ENCODE measurements at regions not wholly inside any gene's neighbourhood (a gene's known extent, or its start where the extent isn't known, plus 50 kb on each side); places are given as distances from the start of the nearest gene placed in this dataset.

DNA sequence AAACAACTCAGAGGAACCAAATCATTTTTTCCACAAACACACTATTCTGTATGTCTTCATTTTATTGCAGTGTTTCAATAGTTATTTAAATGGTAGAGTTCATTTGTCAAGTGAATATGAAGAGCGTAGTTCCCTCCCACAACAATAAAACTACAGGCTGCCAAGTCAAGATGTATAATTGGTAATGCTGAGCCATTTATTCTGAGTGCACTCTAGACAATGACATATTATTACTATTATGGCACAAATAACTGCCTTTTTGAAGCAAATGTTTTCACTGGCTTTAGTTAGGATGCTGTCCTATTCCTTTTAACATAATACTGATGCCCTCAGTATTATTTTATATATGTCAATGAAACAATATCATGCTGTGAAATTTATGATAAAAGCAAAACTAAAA is 102.7 kb upstream of the PCDH15 start:
- TF ChIP-seq, protein P1, sequence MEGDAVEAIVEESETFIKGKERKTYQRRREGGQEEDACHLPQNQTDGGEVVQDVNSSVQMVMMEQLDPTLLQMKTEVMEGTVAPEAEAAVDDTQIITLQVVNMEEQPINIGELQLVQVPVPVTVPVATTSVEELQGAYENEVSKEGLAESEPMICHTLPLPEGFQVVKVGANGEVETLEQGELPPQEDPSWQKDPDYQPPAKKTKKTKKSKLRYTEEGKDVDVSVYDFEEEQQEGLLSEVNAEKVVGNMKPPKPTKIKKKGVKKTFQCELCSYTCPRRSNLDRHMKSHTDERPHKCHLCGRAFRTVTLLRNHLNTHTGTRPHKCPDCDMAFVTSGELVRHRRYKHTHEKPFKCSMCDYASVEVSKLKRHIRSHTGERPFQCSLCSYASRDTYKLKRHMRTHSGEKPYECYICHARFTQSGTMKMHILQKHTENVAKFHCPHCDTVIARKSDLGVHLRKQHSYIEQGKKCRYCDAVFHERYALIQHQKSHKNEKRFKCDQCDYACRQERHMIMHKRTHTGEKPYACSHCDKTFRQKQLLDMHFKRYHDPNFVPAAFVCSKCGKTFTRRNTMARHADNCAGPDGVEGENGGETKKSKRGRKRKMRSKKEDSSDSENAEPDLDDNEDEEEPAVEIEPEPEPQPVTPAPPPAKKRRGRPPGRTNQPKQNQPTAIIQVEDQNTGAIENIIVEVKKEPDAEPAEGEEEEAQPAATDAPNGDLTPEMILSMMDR (conservative IDR thresholded peaks at IDR 0.05; ENCODE audit: control insufficient read depth, insufficient read depth, low read depth, low read length), result no peak
- no peak for DNase-seq (ENCODE audit: low read depth)
- H3K4me3 ChIP-seq (ENCODE audit: control insufficient read depth, low read depth, low read length), result no peak overlapping the region

DNA sequence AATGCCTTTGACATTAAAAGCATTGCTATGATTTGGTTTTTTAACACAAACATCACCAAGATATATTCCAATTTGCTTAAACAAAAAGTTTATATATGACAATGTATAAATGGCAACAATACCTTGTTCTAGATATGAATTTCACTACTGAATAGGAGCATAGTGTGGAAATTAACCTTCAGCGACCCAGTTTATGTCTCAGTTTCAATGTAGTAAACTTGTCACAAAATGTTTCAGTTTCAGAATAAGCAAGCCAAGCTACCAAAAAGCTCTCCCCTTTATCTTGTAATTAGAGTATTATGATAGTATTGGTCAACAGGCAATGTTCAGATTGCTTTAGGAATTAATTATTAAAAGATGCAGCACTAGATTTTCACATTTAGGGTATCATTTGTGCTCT is 99.6 kb upstream of the PCDH15 start:
- no peak for DNase-seq (ENCODE audit: low read depth)
- no peak overlapping the region for H3K4me3 ChIP-seq (ENCODE audit: control insufficient read depth, low read depth, low read length)
- TF ChIP-seq, protein P1 (conservative IDR thresholded peaks at IDR 0.05; ENCODE audit: control insufficient read depth, insufficient read depth, low read depth, low read length), result no peak

DNA sequence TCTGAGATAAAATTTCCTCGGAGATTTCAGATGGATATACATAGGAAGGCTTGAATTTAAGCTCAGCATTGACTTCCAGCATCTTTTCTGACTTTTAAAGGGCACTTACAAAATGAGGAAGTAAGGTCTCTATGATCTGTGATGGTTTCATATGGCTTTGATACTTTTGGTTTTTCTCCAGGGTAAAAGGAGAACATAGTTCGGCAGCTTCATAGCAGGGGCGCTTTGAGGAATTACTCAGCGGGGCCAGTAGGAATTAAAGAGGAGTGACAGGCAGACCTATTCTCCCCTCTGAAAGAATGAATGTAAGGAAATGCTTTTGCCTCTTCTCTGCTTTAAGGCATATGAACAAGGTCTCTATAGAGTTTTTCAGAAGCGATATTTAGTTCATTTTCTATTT is 80.0 kb upstream of the PCDH15 start:
- TF ChIP-seq, protein P1 (conservative IDR thresholded peaks at IDR 0.05; ENCODE audit: control insufficient read depth, insufficient read depth, low read depth, low read length), result no peak
- DNase-seq (ENCODE audit: low read depth), result no peak
- no peak overlapping the region for H3K4me3 ChIP-seq (ENCODE audit: control insufficient read depth, low read depth, low read length)

DNA sequence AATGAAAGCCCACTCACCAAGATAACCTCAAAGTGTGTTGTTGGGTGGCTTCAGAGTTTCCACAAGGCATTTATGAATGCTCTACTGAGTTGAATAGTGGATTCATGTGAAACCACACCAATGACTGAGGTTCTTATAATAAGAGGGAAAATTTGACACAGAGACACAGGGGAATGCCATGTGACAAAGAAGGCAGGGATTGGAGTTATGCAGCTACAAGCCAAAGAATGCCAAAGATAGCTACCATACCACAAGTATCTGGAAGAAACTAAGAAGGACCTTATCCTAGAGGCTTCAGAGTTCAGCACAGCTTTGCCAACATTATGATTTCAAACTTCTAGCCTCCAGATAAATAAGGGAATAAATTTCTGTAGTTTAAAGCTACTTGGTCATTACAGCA is 68.0 kb upstream of the PCDH15 start:
- H3K4me3 ChIP-seq (ENCODE audit: control insufficient read depth, low read depth, low read length), result no peak overlapping the region
- TF ChIP-seq, protein P1 (conservative IDR thresholded peaks at IDR 0.05; ENCODE audit: control insufficient read depth, insufficient read depth, low read depth, low read length), result no peak
- no peak for DNase-seq (ENCODE audit: low read depth)

DNA sequence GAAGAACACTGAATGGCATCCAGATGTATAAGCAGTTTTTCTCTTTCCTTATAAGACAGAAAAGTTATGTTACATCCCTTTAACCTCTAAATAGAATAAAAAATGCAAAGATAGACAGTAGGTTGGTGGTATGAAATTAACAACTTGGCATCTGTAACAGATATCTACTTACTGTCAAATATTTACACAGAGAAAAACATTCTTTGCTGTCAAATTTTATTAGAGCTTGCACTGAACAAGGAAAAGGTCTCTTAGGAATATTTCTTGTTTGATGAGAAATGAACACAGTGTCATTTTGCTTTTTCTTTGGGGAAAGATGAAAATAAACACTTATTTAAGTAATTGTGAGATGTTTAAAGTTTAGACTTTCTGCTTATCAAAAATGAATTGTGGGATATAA is 65.6 kb upstream of the PCDH15 start:
- TF ChIP-seq, protein P1 (conservative IDR thresholded peaks at IDR 0.05; ENCODE audit: control insufficient read depth, insufficient read depth, low read depth, low read length), result no peak
- no peak for DNase-seq (ENCODE audit: low read depth)
- H3K4me3 ChIP-seq (ENCODE audit: control insufficient read depth, low read depth, low read length), result no peak overlapping the region

DNA sequence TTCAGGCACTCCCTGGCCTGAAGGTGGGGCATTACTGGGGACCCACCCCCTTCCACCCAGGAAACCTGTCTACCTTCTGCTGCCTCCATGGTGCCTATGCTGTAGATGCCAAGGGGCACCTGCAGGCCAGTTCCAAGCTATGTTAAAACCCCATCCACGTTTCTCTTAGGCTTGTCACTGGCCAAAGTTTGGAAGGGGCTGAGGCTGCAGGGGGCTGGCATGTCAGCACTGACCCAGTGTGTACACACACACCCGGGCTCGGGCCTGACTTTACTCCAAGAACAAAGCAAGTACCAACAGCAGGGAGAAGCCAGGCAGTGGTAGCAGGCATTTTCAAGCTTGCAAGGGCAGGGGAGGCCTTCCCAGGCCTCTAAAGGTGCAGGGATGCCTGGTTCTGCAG is 53.8 kb upstream of the PCDH15 start:
- no peak overlapping the region for H3K4me3 ChIP-seq (ENCODE audit: control insufficient read depth, low read depth, low read length)
- TF ChIP-seq, protein P1 (conservative IDR thresholded peaks at IDR 0.05; ENCODE audit: control insufficient read depth, insufficient read depth, low read depth, low read length), result no peak
- DNase-seq (ENCODE audit: low read depth), result no peak

DNA sequence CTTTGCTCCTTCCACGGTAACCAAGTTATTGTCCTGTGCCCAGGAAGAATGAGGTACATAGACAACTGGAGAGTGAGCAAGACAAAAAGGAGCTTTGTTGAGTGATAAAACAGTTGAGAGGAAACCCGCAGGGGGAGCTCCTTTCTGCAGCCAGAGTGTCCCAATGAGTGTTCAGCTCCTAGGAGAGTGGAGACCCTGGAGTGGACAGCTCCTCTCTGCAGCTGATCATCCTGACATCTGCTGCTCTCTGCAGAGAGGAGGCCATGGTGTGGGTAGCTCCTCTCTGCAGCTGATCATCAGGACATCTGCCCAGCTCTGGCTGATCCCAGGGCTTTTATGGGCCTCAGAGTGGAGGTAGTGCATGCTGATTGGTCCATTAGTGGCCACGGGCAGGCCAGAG is 53.4 kb upstream of the PCDH15 start:
- TF ChIP-seq, protein P1 (conservative IDR thresholded peaks at IDR 0.05; ENCODE audit: control insufficient read depth, insufficient read depth, low read depth, low read length), result no peak
- no peak for DNase-seq (ENCODE audit: low read depth)
- no peak overlapping the region for H3K4me3 ChIP-seq (ENCODE audit: control insufficient read depth, low read depth, low read length)

Measured in fibroblast of mammary gland (primary cell).